AG04449 (cell line): ENCODE measurements at regions not wholly inside any gene's neighbourhood (a gene's known extent, or its start where the extent isn't known, plus 50 kb on each side); places are given as distances from the start of the nearest gene placed in this dataset.

Experiments used
- CTCF ChIA-PET: fragments of 350-600 bp; formaldehyde crosslinking; extraction: SDS; loops from one replicate; lab custom pipeline; 2021; ENCODE audit warnings: antibody characterized with exemption; lab: Yijun Ruan, JAX
- POLR2A ChIA-PET: fragments of 400-600, 350-600 bp; formaldehyde crosslinking; extraction: SDS; loops from one replicate; lab custom pipeline; 2020; ENCODE audit warnings: antibody characterized with exemption, inconsistent platforms; lab: Yijun Ruan, JAX
- DNase-seq: peaks from one replicate; pipeline ENCODE4 v3.0.0-alpha.2; 2010; ENCODE audit warnings: low read depth, low spot score
- H3K4me3 ChIP-seq: 2 replicates; pipeline ENCODE4 v1.5.1; 2011; ENCODE audit warnings: low read depth, mild to moderate bottlenecking, control low read depth, low read length
- CTCF ChIP-seq: IDR thresholded peaks from one replicate; pipeline ENCODE4 v1.5.1; 2011; ENCODE audit warnings: mild to moderate bottlenecking, moderate library complexity, low read length, control low read depth, inconsistent platforms; ENCODE audit not compliant: insufficient read depth; ENCODE audit errors: missing control alignments

GRCh38 chr2:226560325-226560724 lies 239.3 kb downstream of the IRS1 start:
- no peak overlapping the region for H3K4me3 ChIP-seq
- no peak for TF ChIP-seq CTCF
- ChIA-PET CTCF (no interaction called here), POLR2A (no interaction called here)
- DNase-seq, result no peak

DNA sequence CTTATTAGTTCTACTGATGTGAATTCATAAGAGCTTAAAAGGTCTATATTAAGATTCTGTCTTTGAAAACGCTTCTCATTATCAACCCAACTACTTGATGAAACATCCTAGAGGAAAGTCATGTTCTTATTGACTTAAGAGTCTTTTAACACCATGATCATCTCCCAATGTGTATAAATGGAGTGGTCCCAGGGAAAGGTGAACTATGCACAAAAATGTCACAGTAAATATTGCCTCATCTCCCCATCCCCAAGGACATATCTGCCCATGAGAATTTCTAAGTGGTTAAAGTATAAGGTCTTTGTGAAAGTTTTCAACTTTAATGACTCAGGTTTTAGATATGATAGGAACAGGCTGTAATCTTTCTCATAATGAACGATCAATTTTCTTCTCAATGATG lies 240.1 kb downstream of the IRS1 start:
- H3K4me3 ChIP-seq, result no peak overlapping the region
- ChIA-PET CTCF (no interaction called here), POLR2A (no interaction called here)
- DNase-seq, result no peak
- TF ChIP-seq CTCF, result no peak

DNA sequence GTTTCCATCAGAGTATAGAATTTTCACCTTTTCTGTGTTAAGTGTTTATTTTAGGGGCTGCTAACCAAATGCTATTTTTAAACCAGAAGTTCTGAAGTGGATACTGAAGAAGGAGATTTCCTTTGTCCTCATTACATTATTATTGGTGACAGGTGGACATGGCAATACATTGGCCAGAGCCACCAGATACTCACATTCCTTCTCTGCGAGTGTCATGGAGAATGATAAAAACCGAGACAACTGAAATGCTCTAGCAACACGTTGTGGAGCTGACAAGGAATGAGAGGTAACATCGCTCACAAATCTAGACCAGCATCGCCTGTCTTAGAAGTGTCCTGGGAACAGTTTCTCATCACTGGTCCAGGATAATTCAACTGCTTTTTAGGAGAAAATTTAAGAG lies 241.2 kb downstream of the IRS1 start:
- ChIA-PET CTCF (no interaction called here), POLR2A (no interaction called here)
- TF ChIP-seq CTCF, result no peak
- H3K4me3 ChIP-seq, result no peak overlapping the region
- DNase-seq, result no peak

DNA sequence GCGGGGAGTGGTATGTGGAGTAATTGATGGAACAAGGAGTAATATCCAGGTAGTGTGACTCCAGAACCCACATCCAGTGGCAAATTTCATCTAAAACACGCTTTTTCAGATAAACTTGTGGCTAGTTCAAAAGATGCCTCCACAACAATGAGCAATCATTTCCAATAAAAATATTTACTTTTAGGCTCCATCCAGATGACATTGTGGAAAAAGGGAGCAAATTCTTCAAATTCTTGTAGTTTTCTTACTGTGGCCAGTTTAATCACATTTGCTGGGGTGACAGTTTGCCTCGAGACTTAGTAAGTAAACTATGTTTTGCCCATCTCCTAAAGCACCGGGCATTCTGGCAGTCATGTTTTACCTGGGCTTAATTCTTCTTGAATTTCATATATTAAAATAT lies 243.6 kb downstream of the IRS1 start:
- no peak for DNase-seq
- no peak for TF ChIP-seq CTCF
- CTCF ChIA-PET, result no interaction called here
- no peak overlapping the region for H3K4me3 ChIP-seq
- POLR2A ChIA-PET, result no interaction called here

GRCh38 chr2:226554701-226555100 lies 244.9 kb downstream of the IRS1 start:
- TF ChIP-seq CTCF, result no peak
- POLR2A ChIA-PET, result no interaction called here
- CTCF ChIA-PET, result no interaction called here
- DNase-seq, result peak; percentile 23
- no peak overlapping the region for H3K4me3 ChIP-seq

GRCh38 chr2:226553333-226553732 lies 246.3 kb downstream of the IRS1 start:
- no peak overlapping the region for H3K4me3 ChIP-seq
- no peak for TF ChIP-seq CTCF
- CTCF ChIA-PET, result no interaction called here
- no peak for DNase-seq
- POLR2A ChIA-PET, result no interaction called here
